GM18498 (cell line): ENCODE measurements at regions not wholly inside any gene's neighbourhood (a gene's known extent, or its start where the extent isn't known, plus 50 kb on each side); places are given as distances from the start of the nearest gene placed in this dataset.
A peak's percentile ranks its signal among the peaks of the same experiment; 100 is the strongest.

Experiments
- ATAC-seq: cut with Tn5 transposase; IDR thresholded peaks from one replicate; pipeline ENCODE4 v1.9.1; 2021; ENCODE audit warnings: mild to moderate bottlenecking, moderate library complexity; ENCODE audit not compliant: unreplicated experiment

DNA sequence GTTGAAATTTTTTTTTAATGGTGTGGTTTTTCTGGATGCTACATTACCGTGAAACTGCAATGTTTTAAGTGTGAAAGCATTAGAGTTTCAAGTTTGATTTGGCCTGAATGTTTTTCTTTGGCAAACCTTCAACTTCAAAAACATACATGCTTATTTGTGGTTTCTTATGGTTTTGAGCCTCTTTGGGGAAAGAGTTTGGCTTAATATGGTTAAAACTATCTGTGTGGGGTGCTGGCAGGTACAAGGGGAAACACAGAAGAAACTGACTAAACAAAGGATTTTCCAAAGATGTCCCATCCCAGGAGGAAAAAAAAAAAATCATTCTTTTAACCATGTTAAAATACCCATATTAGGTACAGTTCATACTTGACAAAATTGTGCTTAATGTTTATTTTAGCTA, 121.1 kb downstream of the HGF start:
- no peak for ATAC-seq

DNA sequence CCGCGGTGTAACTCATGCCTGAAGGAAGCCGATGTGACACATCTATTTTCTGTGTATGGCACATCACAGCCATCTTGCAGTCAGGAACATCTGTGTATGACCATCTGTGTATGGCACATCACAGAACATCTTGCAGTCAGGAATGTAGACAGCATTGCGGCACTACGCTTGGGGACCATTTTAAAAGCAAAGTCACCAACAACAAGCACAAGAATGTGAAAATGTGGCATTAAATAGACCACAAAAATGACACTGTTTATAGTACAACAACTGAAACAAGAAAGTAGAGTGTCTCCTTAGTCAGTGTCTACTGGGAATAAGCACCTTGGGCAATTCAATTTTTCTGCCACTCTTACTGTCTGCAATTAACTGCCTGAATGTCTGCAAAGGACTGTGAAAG, 124.4 kb downstream of the HGF start:
- no peak for ATAC-seq

DNA sequence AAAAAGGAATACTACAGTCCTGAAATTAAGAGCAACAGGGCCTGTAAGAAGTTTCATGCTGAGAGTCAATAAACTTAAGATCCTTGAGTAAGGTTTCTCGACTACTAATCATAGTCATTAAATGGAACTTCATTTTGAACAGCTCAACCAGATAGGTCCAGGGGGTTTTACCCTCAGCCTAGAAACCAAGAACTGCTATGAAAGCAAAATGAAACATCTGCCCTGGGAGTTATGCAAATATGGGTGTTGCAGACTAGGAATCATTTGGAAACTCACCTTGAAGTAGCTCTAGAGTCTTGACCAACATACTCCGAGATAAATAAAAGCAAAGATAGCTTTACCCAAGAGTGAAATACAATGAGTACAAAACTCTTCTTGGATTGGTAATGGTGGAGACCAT, 128.0 kb downstream of the HGF start:
- no peak for ATAC-seq

- no peak for ATAC-seq
Observed at GRCh38 chr7:81638198-81638597, 131.6 kb downstream of the HGF start.

- ATAC-seq = no peak
Observed at GRCh38 chr7:81637534-81637933, 132.3 kb downstream of the HGF start.

GRCh38 chr7:81632418-81632817, 137.4 kb downstream of the HGF start:
- ATAC-seq = no peak

DNA sequence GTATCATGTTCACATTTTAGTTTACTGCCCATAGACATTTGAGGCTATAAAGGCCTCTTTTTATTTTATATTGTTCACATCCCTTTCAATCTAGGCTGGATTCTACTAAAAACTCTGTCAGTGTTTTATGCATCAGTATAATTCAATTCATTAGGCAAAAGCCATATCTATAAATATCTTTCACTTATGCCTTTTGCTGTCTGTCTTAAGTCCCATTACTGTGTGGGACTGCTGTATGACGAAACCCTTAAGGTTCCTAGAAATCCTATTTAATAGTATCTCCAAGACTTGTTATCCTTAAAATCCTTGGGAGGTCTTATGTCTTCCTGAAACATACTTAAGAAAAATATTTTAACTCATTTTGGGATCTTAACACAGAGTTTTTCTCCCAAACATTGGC, 139.2 kb downstream of the HGF start:
- ATAC-seq = no peak

DNA sequence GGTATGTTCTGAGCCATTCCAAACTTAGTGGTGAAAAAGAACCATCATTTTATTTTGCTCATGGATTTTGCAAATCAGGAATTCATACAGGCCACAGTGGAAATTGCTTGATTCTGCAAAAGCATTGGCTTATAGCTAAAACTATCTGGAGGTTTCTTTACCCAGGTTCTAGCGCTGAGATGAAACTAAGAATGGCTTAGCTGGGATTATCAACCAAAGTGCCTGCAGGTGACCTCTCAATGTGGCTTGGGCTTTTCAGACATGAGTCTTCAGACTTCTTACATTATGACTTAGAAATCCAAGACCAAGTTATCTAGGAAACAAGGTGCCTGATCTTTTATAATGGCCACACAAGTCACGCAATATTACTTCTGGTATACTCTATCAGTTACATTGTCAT, 140.1 kb downstream of the HGF start:
- no peak for ATAC-seq

GRCh38 chr7:81628951-81629350, 140.9 kb downstream of the HGF start:
- ATAC-seq = no peak

DNA sequence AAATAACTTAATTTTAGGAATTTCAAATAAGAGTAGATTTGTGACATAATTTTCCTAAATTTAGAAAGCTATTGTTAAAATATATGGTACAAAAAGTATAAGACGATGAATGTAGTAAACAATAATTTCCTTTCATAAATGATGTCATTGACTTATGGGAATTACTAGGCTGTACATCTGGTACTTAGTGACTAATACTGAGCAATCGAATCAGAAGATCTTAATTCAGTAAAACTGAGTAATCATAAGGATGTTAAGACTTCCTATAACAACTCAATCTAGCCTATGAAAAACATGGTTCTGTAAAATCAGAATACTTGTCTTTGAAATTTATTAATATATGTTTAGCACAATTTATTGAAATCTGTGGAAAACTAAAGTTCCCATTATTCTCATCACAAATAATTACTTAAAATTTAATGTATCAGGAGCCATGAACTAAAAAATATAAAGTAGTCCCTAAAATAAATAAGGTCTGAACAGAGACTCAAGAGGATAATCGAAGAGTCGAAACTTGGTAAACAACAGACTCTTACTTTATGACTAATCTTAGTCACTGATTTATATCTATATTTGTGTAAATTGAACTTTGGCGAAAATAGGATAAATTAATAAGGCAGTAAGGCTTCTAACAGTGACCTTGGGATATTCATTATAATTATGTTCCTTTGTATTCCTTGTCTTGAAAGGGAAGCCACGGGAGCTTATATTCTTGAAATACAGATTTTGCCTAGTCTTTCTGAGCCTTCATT, 142.1 kb downstream of the HGF start:
- ATAC-seq = no peak

DNA sequence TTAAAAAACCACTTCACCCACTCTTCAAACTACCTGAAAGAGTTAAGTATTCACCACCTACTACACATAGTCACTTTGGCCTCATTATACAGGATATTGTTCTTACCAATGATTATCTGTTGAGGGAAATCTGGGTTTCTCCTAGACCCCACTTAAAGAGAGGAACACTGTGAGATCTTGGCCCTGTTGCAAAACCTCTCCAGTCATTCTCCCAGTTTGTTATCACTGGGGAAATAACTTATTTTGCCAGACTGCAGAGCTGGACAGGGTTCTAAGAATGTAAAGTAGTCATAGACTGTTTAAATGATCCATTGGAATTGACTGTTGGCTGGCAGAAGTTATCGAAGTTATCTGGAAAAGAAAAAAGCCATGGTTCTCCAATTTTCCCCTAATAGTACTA, 143.8 kb downstream of the HGF start:
- no peak for ATAC-seq

DNA sequence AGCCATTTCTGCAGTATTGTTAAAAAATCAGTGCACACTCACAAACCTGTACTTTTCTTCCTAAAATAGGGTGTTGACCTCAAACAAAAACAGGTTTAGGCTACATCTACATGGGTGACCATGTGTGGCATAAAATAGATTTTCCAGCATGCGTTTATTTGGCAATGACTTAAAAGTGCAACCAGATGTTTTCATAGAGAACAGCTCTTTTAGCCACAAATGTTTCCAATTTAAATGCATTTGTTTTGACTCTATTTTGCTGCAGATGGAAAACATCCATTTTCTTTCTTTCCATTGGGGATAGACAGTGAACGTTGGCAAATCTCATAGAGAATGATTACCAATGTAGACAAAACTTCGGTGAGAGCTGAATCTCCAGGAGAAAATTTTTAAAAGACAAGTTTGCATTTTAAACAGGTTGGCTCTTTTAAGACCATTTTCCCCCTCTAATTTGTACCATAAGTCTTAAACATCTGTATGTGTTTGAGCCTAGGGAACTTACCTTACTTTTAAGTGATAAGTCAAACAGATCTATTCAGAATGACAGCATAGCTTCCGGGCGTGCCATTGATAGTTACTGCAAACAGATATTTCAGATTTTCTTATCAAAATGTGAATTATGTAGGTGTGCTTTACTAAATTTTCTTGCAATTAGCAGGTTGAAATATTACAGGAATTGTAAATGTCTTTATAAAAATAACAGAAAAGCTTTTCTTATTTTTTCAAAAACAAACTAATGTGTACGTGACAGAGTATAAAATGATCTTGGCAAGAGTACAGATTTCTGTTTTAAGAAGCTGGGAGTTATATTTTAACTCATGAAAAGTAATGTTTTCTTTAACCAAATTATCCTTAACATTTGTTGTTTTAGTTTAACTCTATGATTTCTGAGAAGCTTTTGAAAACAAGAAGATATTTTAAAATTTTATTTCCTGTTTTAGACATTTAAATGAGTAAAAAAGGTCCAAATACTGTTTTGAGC, 144.9 kb downstream of the HGF start:
- ATAC-seq = no peak

DNA sequence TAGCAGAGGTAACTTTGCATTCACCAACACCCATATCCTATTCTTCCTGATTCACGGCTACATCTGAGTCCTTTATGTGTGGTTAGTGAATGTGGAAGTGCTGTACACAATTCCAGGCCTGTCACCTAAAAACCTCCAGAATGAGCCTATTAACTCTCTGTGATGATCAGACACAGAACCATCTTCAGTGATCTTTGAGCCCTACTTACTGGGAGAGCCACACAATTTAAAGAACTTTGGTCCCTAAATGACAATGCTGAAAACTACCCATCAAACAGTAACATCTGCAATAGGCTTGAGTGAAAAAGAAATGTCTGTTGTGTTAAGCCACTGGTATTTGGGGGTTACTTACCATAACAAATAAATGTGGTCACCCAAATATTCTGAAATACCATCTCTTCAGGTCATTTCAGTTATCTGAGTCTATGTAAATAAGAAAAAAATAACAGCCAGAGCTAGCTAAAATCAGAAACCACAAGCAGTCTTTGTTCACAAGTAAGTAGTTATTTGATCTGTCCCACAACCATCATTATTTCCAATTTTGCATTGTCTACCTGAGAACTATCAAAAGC, 145.7 kb downstream of the HGF start:
- no peak for ATAC-seq

DNA sequence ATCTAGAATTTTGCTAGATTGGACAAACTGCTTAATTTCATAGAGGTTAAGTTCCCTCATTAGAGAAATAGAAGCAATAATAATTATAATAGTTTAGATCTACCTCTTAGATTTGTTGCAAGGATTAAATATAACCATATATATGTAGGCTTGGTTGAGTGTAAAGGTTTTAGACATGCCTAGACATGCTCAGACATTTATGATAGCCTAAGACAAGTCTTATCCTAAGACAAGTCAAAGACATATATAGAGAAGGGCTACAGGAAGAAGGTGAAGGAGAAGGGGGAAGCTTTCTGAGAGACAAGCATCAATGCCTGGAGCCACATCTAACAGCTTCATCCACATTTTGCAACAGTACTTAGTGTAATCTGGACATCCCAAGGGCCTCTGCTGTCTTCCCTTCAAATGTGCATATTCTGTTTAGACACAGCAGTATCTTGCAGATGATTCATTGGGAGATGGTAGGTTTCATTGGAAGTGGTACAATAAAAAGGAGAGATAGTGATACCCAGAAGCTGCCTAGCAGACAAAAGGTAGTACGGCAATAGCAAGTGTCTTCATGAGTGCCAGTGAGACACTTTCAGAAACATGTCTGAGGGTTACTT, 146.5 kb downstream of the HGF start:
- ATAC-seq = no peak

GRCh38 chr7:81621893-81622292, 148.0 kb downstream of the HGF start:
- no peak for ATAC-seq

DNA sequence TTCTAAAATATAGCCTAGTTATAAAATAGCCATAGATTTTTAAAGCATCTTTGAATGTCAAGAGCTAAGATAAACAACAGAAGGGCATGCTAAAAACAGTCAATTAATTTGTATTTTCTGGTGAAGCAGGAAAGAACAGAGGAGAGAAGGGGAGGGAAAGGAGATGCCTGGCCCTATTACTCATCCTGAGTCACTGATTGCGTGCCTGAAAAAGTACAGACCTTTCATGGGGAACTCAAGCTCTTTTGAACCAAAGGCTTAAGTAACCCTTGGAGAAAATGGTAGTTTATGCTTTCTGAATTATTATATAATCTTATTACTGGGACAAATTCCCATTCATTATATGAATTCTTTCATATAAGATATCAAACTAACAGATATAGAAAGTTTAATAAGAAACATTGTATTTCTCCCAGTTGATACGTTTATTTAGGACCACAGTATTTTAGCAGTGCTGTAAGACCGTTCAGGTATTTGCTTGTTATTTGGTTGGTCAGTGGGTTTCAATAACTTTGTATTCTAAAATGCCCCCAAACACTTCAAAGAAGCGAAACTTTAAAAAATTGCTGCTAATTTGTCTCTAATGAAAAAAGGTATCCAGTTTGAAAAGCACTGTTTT, 151.3 kb downstream of the HGF start:
- ATAC-seq = no peak

DNA sequence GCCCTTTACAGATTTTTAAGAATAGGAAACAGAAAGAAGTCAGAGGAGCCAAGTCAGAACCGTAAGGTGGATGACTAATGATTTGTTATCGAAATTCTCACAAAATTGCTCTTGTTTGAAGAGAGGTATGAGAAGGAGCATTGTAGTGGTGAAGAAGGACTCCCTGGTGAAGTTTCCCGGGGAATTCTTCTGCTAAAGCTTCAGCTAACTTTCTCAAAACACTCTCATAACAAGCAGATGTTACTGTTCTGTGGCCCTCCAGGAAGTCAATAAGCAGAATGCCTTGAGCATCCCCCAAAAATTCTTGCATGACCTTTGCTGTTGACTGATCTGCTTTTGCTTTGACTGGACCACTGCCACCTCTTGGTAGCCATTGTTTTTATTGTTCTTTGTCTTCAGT, 152.9 kb downstream of the HGF start:
- ATAC-seq = peak; percentile 56

DNA sequence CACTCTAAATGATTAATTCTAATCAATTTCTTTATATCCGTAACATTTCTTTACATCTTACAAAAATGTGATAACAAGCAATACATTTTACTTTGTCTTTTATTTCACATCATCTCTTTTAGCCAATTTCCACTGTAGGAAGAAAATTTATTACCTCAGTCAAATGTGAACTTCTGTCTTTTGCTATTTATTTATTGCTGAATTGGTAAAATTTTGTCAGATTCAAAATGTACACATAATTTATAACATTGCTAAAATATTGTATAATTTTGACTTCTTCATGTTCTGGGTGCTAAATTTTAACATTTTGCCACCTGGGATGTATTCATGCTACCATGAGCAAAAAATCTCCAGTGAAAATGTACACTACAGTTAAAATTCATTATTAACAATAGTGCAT, 158.0 kb downstream of the HGF start:
- no peak for ATAC-seq

- no peak for ATAC-seq
Observed at GRCh38 chr7:81611040-81611439, 158.8 kb downstream of the HGF start.

DNA sequence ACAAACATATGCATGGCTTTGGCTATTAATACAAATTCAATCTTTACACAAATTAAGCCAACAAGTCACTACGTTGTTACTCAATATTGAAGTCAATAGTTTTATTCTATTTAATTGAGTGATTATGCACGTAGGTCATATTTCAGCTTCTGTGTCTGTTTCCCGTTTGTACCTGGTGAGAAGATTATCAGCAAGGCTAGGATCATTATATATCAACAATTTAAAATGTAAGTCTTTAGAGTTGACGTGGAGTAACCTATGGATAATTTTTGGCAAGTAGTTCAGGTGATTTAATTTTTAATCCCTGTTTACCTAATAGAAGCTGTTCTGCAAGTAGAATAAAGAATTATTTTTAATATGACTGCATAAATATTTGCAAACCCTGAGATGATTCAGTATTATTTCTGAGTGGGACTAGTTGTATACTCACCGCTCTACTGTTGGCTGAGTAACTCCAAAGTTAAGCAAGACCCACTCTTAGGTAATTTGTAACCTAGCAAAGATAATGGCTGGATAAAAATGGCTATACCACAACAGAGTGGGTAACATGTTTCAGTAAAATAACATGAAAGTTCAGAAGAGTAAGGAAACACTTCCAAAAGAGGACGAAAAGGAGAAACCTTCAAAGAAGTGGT, 161.0 kb downstream of the HGF start:
- no peak for ATAC-seq
